ENCODE measurements at regions not wholly inside any gene's neighbourhood (a gene's known extent, or its start where the extent isn't known, plus 50 kb on each side); places are given as distances from the start of the nearest gene placed in this dataset.
"Not testable (repeated sequence)": the region's sequence is repeated elsewhere in the genome, so short reads cannot be mapped to it uniquely, and the experiment has no call there.

DNA sequence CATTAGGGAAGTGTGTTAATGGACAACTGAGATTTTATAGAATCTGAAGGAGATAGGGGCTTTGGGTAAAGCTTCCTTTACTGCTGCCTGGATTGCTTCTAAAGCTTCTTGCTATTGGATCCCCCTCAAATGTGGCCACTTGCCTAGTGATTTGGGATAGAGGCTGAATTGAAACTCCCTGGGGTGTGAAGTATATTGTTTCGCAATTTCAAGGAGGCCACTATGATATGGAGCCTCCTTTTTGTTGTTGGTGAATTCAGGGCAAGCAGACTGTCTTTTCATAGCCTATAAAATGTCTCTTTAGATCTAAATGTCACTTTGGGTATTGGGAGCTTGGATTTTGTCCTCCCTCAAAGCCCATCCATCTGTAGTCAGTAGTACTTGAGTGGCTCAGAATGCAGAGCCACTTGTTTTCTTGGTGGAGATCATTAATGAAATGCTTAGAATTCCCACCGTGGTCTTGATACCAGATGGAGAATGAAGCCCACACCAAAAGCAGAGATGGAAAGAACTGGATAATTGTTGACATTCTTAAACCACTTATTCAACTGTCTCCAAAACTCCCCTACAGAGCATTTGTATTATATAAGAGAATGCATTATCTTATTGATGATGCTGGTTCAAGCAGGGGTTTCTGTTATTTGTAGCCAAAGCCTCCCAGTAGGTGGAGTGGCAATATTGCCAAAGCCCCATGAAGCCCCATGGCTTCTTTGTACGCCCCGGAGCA is 144.3 kb upstream of the KCNE2 start:
- no peak for DNase-seq

DNA sequence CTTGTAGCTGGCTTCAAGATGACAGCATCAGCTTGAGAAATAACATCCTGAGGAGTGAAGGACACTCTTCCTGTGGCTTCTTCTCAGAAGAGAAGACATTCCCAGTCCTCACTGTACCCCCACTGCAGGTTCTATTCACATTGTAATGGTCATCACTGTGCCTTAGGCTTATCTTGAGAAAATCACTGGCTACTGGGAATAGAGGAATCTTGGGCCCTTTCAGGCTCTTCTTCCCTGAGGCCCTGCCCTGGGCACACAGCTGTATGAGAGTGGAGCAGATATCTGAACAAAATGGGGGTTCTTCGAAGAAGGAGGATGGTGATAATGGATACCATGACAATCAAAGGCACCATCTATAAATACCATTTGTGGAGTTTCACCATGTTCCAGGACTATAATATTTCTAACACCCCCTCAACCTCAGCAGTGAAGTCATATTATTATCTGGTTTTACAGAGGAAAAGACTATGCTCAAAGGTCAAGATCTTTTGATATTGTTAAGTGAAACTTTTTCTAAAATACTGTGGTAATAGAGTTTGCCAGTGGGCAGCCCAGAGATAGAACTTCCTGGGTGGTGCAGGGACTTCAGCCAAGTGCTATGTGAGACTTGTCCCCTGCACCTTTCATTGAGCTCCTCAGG is 143.1 kb upstream of the KCNE2 start:
- DNase-seq = no peak

DNA sequence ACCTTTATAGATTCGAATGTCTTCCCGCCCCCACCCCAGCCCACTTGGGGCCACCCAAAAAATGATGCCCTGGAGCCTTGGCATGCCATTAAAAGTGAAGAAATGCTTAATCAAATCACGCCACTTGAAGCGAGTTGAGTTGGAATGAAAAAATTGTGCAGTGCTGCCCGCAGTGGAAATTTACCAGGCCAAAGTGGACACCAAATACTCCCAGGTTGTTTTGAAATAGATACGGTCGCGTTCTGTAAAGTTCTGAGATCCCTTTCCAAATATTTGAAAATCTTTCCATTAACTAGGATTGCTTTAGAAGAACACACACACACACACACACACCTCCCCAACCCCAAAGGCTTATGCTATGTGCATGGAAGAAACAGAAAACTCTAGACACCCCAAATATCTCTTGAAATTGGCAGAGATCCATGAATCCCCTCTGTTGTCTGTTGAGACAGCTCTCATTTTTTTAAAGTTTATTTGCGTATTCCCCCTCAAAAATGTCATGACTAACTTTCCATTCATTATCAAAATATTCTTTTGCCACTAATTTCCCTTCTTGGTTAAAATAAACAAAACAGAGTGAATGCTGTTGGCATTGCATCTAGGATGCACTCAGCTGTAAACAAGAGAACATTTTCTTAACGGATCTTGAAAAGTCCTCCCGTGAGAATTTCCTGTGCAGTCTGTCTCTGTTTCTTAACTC is 142.3 kb upstream of the KCNE2 start:
- no peak for DNase-seq

DNA sequence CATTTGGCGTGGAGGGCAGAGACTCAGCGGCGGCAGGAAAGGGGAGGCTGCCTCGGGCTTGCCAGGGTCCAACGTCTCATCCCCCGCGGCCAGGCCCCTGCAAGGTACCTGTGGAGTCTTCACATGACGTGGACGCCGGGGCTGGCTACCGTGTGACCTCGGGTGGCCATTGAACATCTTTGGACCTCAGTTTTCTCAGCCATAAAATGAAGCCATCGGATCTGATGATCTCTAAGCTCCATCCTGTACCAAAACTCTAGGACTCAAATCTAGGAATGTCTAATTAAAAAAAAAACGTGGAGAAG is 141.8 kb upstream of the KCNE2 start:
- DNase-seq = no peak

DNA sequence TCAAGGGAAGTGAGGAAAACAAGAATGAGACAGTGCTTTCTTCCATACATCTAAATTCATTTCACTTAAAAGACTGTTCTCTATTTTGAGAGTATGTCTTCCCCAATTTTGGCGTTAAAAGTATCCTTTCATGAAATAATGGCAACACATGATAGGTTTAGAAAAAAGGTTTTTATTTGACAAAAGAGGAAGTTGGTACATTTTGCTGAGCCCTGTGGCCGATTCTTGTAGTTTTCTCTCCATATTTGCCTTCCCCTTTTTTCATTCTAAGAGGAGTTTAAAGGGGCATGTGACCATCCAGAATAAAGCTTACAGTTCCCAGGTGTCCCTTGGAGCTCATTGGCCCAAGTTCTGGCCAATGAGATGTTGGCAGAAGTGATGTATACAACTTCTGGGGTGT is 140.4 kb upstream of the KCNE2 start:
- no peak for DNase-seq

DNA sequence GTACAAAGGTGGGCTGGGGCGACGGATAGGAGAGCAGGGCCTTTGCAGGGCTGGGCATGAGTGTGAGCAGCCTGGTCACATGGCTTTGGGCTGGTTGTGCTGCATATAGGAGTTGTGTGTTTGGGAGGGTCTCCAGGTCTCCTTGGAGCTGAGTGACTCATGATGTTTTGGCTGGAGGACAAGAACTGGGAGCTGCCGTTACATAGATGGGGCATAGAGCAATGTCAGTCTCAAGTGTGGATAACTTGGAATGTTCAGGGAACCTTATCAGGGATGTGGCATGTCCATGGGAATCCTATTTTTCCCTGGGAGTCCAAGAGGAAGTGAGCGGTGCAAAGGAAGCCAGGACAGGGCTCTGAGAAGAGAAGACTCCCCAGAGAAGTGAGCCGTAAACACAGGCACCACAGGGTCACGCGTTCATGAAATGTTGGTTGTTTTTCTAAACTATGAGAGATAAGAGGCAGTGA is 136.4 kb upstream of the KCNE2 start:
- DNase-seq = no peak

DNA sequence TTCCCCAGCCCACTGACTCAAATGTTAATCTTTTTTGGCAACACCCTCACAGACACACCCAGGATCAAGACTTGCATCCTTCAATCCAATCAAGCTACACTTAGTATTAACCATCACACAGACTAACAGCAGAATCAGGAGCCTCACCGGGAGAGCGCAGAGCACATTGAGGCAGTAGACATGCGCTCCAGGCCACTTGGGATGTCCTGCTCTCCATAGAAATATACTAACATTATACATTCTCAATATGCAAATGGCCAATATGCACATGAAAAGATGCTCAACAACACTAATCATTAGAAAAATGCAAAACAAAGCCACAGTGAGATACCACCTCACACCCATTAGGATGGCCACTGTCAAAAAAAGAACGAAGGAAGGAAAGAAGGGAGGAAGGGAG is 135.0 kb upstream of the KCNE2 start:
- DNase-seq = no peak

DNA sequence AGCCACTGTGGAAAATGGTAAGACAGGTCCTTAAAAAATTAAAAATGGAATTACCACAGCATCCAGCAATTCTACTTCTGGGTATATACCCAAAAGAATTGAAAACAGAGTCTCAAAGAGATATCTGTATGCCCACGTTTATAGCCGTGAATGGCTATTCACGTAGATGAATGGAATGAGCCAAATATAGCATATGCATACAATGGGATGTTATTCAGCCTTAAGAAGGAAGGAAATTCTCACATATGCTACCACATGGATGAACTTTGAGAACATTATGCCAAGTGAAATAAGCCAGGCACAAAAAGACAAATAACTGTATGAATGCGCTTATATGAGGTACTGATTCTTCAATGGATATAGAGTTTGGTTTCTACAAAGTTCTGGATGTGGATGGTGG is 134.5 kb upstream of the KCNE2 start:
- DNase-seq = no peak

DNA sequence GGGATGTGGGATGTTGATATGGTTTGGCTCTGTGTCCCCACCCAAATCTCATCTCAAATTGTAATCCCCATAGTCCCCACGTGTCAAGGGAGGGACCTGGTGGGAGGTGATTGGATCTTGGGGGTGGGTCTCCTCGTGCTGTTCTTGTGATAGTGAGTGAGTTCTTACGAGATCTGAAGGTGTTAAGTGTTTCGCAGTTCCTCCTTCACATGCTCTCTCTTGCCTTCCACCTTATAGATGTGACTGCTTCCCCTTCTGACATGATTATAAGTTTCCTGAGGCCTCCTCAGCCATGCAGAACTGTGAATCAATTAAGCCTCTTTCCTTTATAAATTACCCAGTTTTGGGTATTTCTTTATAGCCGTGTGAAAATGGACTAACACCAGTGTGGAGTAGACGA is 130.1 kb upstream of the KCNE2 start:
- not testable (repeated sequence) for DNase-seq

DNA sequence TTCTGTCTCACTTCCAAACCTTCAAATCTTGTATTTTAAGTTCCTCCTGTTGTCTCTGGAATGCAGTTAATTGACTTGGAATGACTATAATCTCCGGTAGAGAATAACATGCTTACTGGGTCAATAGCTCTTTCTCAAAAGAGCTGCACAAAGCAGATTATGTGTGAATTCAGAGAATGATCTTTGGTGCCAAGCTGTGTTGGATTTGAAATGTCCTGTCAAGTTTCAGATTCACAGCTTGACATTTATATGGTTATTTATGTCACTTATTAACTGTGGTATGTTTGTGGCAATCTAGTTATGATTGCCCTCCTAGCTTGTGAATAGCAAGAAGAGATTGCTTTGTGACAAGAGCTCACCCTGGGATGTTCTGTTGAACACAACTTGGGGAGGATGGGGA is 128.3 kb upstream of the KCNE2 start:
- DNase-seq = no peak

DNA sequence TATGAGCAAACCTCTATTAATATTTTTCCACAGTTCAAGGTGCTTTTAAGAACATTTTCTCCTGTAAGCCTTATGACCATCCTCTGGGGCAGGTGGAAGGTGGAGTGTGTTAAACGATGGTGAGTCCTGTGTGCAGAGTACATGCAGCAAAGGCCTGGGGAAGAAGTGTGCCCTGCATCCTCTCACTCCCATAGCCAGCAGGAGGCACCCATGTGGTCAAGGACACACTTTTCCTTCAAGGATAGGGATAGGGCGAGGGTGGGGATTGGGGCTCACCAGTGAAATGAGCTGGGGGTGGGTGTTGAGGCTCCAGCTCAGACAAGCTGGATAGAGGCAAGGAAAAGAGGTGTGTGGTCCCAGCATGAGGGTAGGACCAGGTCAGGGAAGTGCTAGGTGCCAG is 120.8 kb upstream of the KCNE2 start:
- no peak for DNase-seq

DNA sequence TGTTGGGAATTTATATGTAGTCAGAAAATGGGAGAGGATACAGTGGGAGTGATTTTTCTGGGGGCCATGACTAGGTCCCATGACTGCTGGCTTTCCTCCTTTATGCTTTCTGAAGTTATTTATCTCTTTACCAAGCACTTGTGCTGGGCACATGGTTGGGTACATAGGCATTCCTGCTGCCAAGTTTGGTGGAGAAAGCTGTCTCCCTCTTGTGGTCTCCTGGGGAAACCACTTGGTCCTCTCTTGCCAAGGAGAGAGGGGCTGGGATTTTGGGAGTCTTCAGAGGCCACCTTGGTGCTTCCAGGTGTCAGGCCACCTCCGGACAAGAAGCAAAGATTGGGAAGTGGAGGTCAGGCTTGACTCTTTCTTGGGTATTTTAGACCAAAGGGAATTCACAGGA is 120.2 kb upstream of the KCNE2 start:
- DNase-seq = peak; percentile 0 to 9

DNA sequence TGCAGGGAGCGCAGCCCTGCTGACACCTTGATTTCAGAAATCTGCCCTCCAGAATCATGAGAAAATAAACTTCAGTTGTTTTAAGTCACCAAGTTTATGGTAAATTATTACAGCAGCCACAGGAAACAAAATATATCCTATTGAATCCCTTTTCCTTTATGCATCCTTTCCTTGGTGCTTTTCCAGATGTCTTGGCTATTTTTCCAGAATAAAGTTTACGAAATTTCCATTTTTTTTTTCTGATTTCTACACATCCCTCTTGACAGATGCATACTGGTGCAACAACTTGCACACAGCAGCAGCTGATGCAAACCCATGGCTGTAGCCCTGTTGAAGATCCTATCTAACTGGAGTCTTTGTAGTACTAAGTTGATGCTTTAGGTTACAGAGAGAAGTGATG is 111.1 kb upstream of the KCNE2 start:
- no peak for DNase-seq

DNA sequence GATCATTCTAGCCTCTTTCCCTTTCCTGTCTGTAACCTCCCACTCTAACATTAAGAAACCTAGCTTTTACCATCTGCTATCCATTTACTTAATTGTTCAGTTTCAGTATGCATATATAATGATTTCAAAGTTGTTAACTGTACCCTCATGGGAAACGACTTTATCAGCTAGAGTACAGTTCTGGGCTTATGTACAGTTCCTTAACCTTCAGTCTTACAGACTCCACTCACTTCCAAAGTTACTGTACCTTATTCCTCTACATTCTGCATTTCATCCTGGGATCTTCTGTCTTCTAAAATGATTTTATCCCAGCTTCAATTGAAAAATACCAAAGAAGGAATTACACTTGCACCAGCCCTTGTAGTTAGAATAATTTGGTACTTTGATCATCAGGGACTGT is 108.7 kb upstream of the KCNE2 start:
- DNase-seq = no peak

DNA sequence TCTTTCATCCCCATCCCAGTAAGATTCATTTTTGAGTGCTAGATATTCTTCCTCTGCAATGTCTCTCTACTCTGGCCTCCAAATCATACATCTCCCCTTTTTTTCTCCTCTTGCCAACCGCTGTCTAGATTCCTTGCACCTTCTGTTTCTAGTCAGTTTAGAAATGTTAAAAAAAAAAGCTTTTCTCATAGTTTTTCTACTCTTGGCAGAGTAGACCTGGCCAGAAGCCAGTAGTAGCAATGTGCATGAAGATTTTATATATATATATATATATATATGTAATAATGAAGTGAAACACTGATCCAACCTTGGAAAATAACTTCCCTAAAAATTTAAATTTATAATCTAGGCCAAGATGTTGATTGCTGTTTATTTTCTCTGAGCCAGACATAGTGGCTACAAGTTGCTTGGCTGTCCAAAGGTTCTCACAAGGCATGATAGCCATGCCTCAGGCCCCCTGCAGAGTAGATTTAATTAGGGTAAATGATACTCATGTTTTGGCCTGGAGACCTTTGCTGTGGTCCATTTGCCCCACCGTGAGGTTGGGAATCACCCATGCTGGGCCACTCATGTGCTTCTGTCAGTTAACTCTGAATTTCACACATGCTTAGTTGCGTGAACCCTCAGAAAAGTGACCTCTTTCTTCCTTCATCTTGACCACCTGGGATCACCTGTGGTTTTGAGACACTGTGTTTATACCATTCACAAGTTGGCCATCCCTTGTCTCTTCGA is 103.4 kb upstream of the KCNE2 start:
- DNase-seq = no peak

DNA sequence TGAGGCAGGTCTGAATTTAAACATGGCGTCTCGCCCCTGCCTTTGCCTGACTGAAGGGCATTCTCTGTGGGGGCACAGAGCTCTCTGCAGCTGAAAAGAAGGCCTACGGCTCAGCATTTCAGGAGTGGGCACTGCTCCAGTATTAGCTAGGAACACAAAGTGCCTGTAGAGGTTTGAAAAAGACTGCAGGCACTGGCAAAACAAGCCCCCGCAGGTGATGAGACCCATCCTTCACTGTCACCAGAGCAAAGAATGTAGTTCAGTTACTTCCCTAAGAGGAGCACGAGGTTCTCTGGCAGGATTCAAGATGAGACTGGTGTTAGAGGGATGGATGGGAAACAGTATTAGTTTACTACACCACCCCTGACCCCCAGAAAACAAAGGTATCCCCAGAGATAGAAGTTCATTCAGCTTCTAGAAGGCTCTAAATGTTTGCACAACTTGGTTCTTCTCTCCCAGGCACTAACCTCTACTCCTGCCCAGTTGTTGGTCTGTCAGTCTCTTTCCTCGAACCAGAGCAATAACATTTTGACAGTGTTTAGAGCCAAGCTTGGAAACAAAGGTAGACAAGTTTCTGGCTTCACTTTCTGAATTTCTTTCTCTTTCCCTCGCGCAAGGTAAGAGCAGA is 101.9 kb upstream of the KCNE2 start:
- DNase-seq = no peak

DNA sequence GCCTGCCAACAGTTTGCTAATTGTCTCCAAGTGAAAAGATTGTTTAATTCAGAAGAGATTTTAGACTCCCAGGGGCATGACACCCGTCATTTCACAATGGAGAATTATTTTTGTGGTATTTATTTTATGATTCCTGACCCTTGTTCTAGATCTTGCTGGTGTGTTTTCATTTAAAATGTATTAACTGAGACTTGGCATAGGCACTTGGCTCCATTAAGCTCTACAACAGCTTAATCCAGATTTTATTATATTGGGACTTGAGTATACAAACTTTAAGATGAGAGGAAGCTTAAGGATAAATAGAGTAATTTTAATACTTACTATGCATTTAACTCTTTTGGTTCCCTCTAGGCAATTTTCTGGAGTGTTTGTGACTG is 101.3 kb upstream of the KCNE2 start:
- no peak for DNase-seq

DNA sequence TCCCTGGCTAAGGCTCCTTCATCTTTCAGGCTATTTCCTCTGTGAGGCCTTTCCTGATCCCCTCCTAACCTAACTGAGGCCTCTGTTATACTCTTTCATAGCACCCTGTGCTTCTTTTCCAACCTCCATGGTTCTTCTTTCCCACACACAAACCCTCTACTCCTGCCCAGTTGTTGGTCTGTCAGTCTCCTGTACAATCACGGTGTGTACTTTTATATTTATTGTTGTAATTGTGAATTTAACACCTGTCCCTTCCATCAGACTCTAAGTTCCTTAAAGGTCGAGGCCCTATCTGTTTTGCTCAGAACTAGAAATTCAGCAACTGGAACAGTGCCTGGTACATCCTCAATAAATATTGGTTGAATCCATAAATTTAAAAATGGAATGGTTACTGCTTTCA is 100.2 kb upstream of the KCNE2 start:
- DNase-seq = no peak

DNA sequence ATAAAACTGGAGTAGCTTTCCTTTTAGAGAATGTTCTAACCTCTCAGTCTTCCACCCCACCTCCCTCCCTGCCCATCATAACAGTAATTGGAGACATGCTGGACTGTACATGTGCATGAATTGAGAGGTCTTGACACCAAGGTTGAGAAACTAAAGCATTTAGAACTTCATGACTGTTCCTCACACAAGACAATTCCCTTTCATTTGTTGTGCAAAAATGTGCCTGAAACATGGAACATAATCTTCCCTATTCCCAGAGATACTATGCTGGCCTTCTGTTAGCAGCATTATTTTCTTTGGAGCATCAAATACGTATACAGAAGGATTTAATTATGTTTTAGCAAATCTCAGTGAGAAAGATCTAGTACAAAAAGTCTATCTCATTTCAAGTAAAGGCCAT is 97.5 kb upstream of the KCNE2 start:
- DNase-seq = no peak

DNA sequence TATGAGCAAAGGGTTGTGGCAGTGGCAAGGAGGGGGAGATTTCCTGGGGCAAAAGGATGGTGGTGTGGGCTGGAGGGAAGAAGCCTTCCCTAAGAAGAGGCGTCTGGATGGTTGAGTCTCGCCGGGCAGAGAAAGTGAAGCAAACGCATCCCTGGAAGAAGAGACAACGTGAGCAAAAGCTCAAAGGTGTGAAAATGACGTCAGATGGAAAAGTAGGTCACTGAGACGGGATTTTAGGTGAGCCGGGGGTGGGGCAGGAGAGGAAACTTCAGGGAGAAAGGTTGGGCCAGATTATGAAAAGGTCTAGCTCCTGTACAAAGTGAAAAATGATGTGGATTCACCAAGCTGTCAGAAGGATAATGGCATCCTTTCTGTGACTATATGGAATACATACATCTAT is 95.3 kb upstream of the KCNE2 start:
- no peak for DNase-seq

DNA sequence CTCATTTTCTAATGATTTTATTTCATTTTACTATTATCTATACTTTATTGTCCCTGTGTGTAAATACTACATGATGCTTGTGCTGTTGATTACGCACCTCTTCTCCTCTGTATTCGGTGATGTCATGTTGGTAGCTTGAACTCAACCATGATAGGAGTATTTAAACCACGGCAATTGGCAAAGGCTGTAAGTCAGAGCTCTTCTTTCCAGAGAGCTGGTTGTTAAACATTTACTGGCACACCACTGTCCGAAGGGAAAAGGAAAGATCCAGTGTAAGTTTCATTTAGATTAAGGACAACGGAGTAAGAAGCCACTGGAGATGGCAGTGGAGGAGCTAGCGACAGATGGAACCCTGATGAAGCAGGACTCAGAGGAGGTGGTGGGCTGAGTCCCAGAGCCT is 93.4 kb upstream of the KCNE2 start:
- DNase-seq = no peak

DNA sequence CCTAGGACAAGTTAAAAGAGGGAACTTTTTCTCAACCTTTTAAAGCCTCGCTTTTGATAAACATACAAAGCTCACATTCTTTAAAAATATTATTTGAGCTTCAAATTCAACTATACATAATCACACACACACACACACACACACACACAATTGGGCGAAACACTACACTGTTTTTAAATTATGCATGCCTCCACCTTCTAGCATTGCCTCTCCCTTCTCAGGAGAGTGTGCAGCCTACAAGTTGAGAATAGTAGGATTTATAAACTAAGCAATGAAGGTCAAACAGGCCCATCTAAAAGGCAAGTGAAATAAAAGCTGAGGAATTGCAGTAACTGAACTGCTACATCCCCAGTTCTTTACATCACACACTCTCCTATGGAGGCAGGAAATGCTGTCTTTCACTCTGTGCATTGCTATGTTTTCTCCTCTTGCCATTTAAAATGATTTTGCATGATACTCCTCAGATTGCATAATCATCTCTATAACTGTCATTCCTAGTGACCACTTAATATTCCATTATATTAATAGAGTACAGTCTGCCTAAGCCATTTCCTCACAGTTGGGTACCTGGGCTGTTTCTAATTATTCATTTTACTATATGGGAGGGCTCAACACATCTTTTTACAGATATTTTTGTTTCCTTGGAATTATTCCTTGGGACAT is 92.5 kb upstream of the KCNE2 start:
- DNase-seq = no peak

DNA sequence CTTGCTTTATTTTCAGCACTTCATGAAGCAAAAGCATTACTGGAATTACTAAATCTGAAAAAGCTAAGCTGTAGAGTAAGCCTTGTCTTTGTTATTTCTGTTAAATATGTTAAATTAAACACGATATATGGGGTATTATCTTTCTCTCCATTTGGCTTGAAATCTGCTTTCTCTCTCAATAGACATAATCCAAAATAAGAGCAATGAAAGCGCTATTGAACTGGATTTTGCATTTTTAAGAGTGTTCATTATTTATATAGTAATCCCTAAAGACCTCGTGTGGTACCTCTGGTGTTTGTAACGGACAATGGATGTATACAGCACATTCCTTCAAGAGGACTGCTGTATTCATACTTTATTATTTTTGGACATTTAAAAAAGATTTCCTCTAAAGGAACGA is 91.5 kb upstream of the KCNE2 start:
- no peak for DNase-seq
